IMR-90 (cell line): ENCODE measurements at regions not wholly inside any gene's neighbourhood (a gene's known extent, or its start where the extent isn't known, plus 50 kb on each side); places are given as distances from the start of the nearest gene placed in this dataset.

Experiments
- ATAC-seq: fragments of 200-7000 bp; cut with Tn5 transposase; 2 replicates; pipeline ENCODE4 v1.9.1; 2020; ENCODE audit warnings: low read depth, mild to moderate bottlenecking, moderate library complexity
- BruUV-seq: library from RNA; stranded (reverse); fragments of 400-500 nt; replicated peaks from 2 replicates; lab custom pipeline; 2021; lab: Mats Ljungman, UMichigan
- CTCF ChIA-PET: fragments of 300-600 bp; formaldehyde crosslinking; extraction: SDS; loops from one replicate; lab custom pipeline; 2021; ENCODE audit warnings: antibody characterized with exemption; lab: Yijun Ruan, JAX
- POLR2A ChIA-PET: fragments of 300-600 bp; sonication (Branson Sonifier 250); formaldehyde crosslinking; loops from one replicate; lab custom pipeline; 2022; ENCODE audit warnings: antibody characterized with exemption; ENCODE audit not compliant: unreplicated experiment; lab: Charles Lee
- DNase-seq: peaks from one replicate; pipeline ENCODE4 v3.0.0; 2013
- H2AFZ ChIP-seq: replicated peaks from 2 replicates; pipeline ENCODE3; 2013; ENCODE audit warnings: low read length, mild to moderate bottlenecking; ENCODE audit not compliant: poor library complexity
- H2AK5ac ChIP-seq: 2 replicates; pipeline ENCODE4 v1.6.1; 2013; ENCODE audit warnings: low read depth, low read length, inconsistent platforms
- H2AK9ac ChIP-seq: replicated peaks from 2 replicates; pipeline ENCODE3; 2013; ENCODE audit warnings: mild to moderate bottlenecking, low read depth, low read length, moderate library complexity; ENCODE audit not compliant: poor library complexity
- H2BK120ac ChIP-seq: 2 replicates; pipeline ENCODE4 v1.6.1; 2013; ENCODE audit warnings: low read depth, low read length, inconsistent platforms
- H2BK15ac ChIP-seq: 3 replicates; pipeline ENCODE4 v1.6.1; 2013; ENCODE audit warnings: low read depth, low read length, inconsistent platforms
- H2BK20ac ChIP-seq: 2 replicates; pipeline ENCODE4 v1.6.1; 2013; ENCODE audit warnings: low read depth, mild to moderate bottlenecking, inconsistent platforms, low read length, moderate library complexity
- H2BK5ac ChIP-seq: 2 replicates; pipeline ENCODE4 v1.6.1; 2013; ENCODE audit warnings: mild to moderate bottlenecking, low read depth, low read length, inconsistent platforms; ENCODE audit not compliant: poor library complexity, severe bottlenecking
- H3K14ac ChIP-seq: replicated peaks from 2 replicates; pipeline ENCODE4 v1.6.1; 2013; ENCODE audit warnings: low read depth, low read length, inconsistent platforms
- H3K18ac ChIP-seq: 2 replicates; pipeline ENCODE4 v1.6.1; 2013; ENCODE audit warnings: low read depth, low read length, control low read depth
- H3K23ac ChIP-seq: 2 replicates; pipeline ENCODE4 v1.6.1; 2013; ENCODE audit warnings: low read depth, low read length, inconsistent platforms
- H3K27ac ChIP-seq: 2 replicates; pipeline ENCODE4 v1.5.1; 2013; ENCODE audit warnings: mild to moderate bottlenecking, control low read depth, low read length; ENCODE audit not compliant: insufficient read depth
- H3K27me3 ChIP-seq: 2 replicates; pipeline ENCODE4 v1.6.1; 2013; ENCODE audit warnings: low read length; ENCODE audit not compliant: control insufficient read depth, insufficient read depth
- H3K36me3 ChIP-seq: 2 replicates; pipeline ENCODE4 v1.6.1; 2013; ENCODE audit warnings: low read length, mixed read lengths; ENCODE audit not compliant: control insufficient read depth, insufficient read depth
- H3K4ac ChIP-seq: 2 replicates; pipeline ENCODE4 v1.6.1; 2013; ENCODE audit warnings: low read depth, low read length, inconsistent platforms
- H3K4me1 ChIP-seq: 2 replicates; pipeline ENCODE4 v1.6.1; 2013; ENCODE audit warnings: low read length, mixed read lengths; ENCODE audit not compliant: control insufficient read depth, insufficient read depth
- H3K4me2 ChIP-seq: 2 replicates; pipeline ENCODE4 v1.6.1; 2013; ENCODE audit warnings: low read depth, mild to moderate bottlenecking, control low read depth, low read length, moderate library complexity
- H3K4me3 ChIP-seq: 2 replicates; pipeline ENCODE4 v1.5.1; 2013; ENCODE audit warnings: low read depth, mild to moderate bottlenecking, control low read depth, low read length, moderate library complexity; ENCODE audit not compliant: insufficient read depth
- H3K56ac ChIP-seq: 2 replicates; pipeline ENCODE4 v1.6.1; 2013; ENCODE audit warnings: low read length, inconsistent platforms; ENCODE audit not compliant: insufficient read depth; ENCODE audit errors: extremely low read depth
- H3K79me1 ChIP-seq, 2 experiments: 2 replicates each; pipeline ENCODE4 v1.6.1; 2013; ENCODE audit warnings: low read length in 2 of 2, inconsistent platforms in 1 of 2, low read depth in 1 of 2
- H3K9ac ChIP-seq: 2 replicates; pipeline ENCODE4 v1.6.1; 2013; ENCODE audit warnings: low read depth, low read length, control low read depth
- H3K9me1 ChIP-seq: 2 replicates; pipeline ENCODE4 v1.6.1; 2013; ENCODE audit warnings: low read length, inconsistent platforms; ENCODE audit not compliant: insufficient read depth
- H3K9me3 ChIP-seq: 2 replicates; pipeline ENCODE4 v1.6.1; 2013; ENCODE audit warnings: low read length; ENCODE audit not compliant: control insufficient read depth, insufficient read depth
- H4K20me1 ChIP-seq: 2 replicates; pipeline ENCODE4 v1.6.1; 2013; ENCODE audit warnings: low read length, inconsistent platforms; ENCODE audit not compliant: insufficient read depth
- H4K5ac ChIP-seq: 2 replicates; pipeline ENCODE4 v1.6.1; 2013; ENCODE audit warnings: mild to moderate bottlenecking, low read depth, low read length, control low read depth
- H4K8ac ChIP-seq, 2 experiments: 2 replicates each; pipeline ENCODE4 v1.6.1; 2013; ENCODE audit warnings: low read depth in 2 of 2, low read length in 2 of 2, control low read depth in 1 of 2, inconsistent platforms in 1 of 2
- H4K91ac ChIP-seq: 2 replicates; pipeline ENCODE4 v1.6.1; 2013; ENCODE audit warnings: low read depth, low read length, inconsistent platforms; ENCODE audit not compliant: insufficient read depth
- BHLHE40 ChIP-seq: fragments of 150-350 bp; IDR thresholded peaks from 2 replicates; pipeline ENCODE4 v1.6.1; 2016; ENCODE audit warnings: mild to moderate bottlenecking, low read depth, low read length
- CEBPB ChIP-seq: IDR thresholded peaks from 2 replicates; pipeline ENCODE4 v1.6.1; 2012; ENCODE audit warnings: low read depth, low read length, improper control_type of control experiment
- CHD1 ChIP-seq: IDR thresholded peaks from 2 replicates; pipeline ENCODE4 v1.6.1; 2012; ENCODE audit warnings: low read depth, low read length, improper control_type of control experiment
- FOS ChIP-seq: fragments of 150-350 bp; IDR thresholded peaks from 2 replicates; pipeline ENCODE4 v1.6.1; 2016; ENCODE audit warnings: low read depth, low read length
- MAFK ChIP-seq: IDR thresholded peaks from 2 replicates; pipeline ENCODE4 v1.6.1; 2012; ENCODE audit warnings: low read depth, low read length, improper control_type of control experiment
- MAZ ChIP-seq: IDR thresholded peaks from 2 replicates; pipeline ENCODE4 v1.6.1; 2012; ENCODE audit warnings: low read depth, mild to moderate bottlenecking, low read length, improper control_type of control experiment, moderate library complexity, borderline replicate concordance
- MXI1 ChIP-seq: IDR thresholded peaks from 2 replicates; pipeline ENCODE4 v1.6.1; 2012; ENCODE audit warnings: low read depth, mild to moderate bottlenecking, low read length, moderate library complexity, borderline replicate concordance
- NFE2L2 ChIP-seq: fragments of 150-350 bp; IDR thresholded peaks from 2 replicates; pipeline ENCODE4 v1.6.1; 2016; ENCODE audit warnings: low read depth, mild to moderate bottlenecking, low read length
- POLR2A ChIP-seq: IDR thresholded peaks from 2 replicates; pipeline ENCODE4 v1.6.1; 2012; ENCODE audit warnings: mild to moderate bottlenecking, low read depth, low read length
- RAD21 ChIP-seq: IDR thresholded peaks from 2 replicates; pipeline ENCODE4 v1.6.1; 2012; ENCODE audit warnings: low read length, improper control_type of control experiment
- RCOR1 ChIP-seq: IDR thresholded peaks from 2 replicates; pipeline ENCODE4 v1.6.1; 2012; ENCODE audit warnings: mild to moderate bottlenecking, low read length, improper control_type of control experiment; ENCODE audit not compliant: insufficient replicate concordance
- RFX5 ChIP-seq: IDR thresholded peaks from 2 replicates; pipeline ENCODE4 v1.8.0; 2012; ENCODE audit warnings: low read depth, mild to moderate bottlenecking, low read length, moderate library complexity
- SMC3 ChIP-seq: fragments of 150-350 bp; IDR thresholded peaks from 2 replicates; pipeline ENCODE4 v1.6.1; 2016; ENCODE audit warnings: low read depth, mild to moderate bottlenecking, antibody characterized with exemption, low read length, moderate library complexity
- WGBS, 2 experiments: methylation state at CpG; one replicate each; pipeline versions ENCODE4 v1.1.5 to v1.1.7; 2013; ENCODE audit warnings: missing lambda C conversion rate in 2 of 2; ENCODE audit not compliant: insufficient read length in 1 of 2; ENCODE audit errors: extremely low coverage in 2 of 2; 5-methylcytosine and 5-hydroxymethylcytosine counted together
- dilution Hi-C: fragments of 300-500 bp; cut with HindIII; formaldehyde crosslinking; loops from one replicate; pipeline ENCODE4 v1.14.3; 2018; ENCODE audit warnings: low sequenced_read_pairs; ENCODE audit not compliant: unreplicated experiment
- in situ Hi-C: fragments of 300-500 bp; cut with MboI; formaldehyde crosslinking; loops from 3 replicates; pipeline ENCODE4 v1.14.3; 2019; ENCODE audit warnings: low sequenced_read_pairs, inconsistent platforms, mixed read lengths
- intact Hi-C: fragments of 100-400 bp; cut with micrococcal nuclease; formaldehyde crosslinking; loops from 2 replicates; pipeline ENCODE4 v1.10.0; 2022
- TF ChIP-seq, protein P1 (sequence below): conservative IDR thresholded peaks from 2 replicates; pipeline ENCODE4 v1.5.1; 2012; ENCODE audit warnings: mild to moderate bottlenecking, low read depth, low read length, improper control_type of control experiment
- TF ChIP-seq, protein P2 (sequence below): fragments of 150-350 bp; IDR thresholded peaks from 2 replicates; pipeline ENCODE4 v1.6.1; 2016; ENCODE audit warnings: low read depth, mild to moderate bottlenecking, low read length, moderate library complexity, borderline replicate concordance

DNA sequence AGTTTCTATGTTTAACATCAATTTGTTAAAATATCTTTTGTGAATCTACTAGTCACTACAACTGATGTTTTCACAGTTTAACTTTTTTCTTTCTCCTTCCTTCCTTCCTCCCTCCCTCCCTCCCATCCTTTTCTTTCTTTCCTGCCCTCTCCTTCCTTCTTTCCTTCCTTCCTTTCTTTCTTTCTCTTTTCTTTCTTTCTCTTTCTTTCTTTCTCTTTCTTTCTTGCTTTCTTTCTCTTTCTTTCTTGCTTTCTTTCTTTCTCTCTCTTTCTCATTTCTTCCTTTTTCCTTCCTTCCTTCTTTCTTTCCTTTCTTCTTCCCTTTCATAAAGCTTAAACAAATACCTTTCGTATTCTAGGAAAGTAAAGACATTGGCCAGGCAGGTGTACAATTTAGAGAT, 2083.0 kb upstream of the CELF4 start:
- Histone ChIP-seq H3K79me1 (no peaks in the 10 kb centered on the region), H3K4me2 (no peak overlapping the region), H3K4me3 (no peak overlapping the region), H2AK9ac (no peak overlapping the region), H3K27ac (no peak overlapping the region), H3K36me3 (no peaks in the 10 kb centered on the region), H2BK15ac (no peak overlapping the region), H3K9me3 (no peaks in the 10 kb centered on the region), H2AK5ac (no peak overlapping the region), H4K91ac (no peak overlapping the region), H4K5ac (no peak overlapping the region), H3K14ac (no peak overlapping the region), H3K9me1 (peaks cover 4% of the 10 kb centered on the region), H3K27me3 (no peaks in the 10 kb centered on the region), H3K4ac (no peak overlapping the region), H2AFZ (no peak overlapping the region), H3K4me1 (no peaks in the 10 kb centered on the region), H3K23ac (no peak overlapping the region), H2BK5ac (no peak overlapping the region), H3K56ac (no peak overlapping the region), H4K8ac (no peak overlapping the region), H2BK120ac (no peak overlapping the region), H3K18ac (no peak overlapping the region), H4K20me1 (no peaks in the 10 kb centered on the region), H2BK20ac (no peak overlapping the region), H3K9ac (no peak overlapping the region)
- no peak for ATAC-seq
- intact Hi-C loops (no loop called here), in situ Hi-C loops (no loop called here), dilution Hi-C loops (no loop called here)
- WGBS, 2 experiments, result no CpG with 5 or more reads among the region's 1 CpG
- POLR2A ChIA-PET, result no interaction called here
- no peak for DNase-seq
- TF ChIP-seq RAD21, result no peak
- TF ChIP-seq, protein P1, sequence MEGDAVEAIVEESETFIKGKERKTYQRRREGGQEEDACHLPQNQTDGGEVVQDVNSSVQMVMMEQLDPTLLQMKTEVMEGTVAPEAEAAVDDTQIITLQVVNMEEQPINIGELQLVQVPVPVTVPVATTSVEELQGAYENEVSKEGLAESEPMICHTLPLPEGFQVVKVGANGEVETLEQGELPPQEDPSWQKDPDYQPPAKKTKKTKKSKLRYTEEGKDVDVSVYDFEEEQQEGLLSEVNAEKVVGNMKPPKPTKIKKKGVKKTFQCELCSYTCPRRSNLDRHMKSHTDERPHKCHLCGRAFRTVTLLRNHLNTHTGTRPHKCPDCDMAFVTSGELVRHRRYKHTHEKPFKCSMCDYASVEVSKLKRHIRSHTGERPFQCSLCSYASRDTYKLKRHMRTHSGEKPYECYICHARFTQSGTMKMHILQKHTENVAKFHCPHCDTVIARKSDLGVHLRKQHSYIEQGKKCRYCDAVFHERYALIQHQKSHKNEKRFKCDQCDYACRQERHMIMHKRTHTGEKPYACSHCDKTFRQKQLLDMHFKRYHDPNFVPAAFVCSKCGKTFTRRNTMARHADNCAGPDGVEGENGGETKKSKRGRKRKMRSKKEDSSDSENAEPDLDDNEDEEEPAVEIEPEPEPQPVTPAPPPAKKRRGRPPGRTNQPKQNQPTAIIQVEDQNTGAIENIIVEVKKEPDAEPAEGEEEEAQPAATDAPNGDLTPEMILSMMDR, result no peak
- no peak for TF ChIP-seq CHD1
- TF ChIP-seq, protein P2, sequence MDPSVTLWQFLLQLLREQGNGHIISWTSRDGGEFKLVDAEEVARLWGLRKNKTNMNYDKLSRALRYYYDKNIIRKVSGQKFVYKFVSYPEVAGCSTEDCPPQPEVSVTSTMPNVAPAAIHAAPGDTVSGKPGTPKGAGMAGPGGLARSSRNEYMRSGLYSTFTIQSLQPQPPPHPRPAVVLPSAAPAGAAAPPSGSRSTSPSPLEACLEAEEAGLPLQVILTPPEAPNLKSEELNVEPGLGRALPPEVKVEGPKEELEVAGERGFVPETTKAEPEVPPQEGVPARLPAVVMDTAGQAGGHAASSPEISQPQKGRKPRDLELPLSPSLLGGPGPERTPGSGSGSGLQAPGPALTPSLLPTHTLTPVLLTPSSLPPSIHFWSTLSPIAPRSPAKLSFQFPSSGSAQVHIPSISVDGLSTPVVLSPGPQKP, result no peak
- no peak for TF ChIP-seq CEBPB
- no peak for TF ChIP-seq FOS
- no peak for TF ChIP-seq RFX5
- no peak for TF ChIP-seq MXI1
- no peak for TF ChIP-seq MAZ
- no peak for TF ChIP-seq POLR2A
- no peak for TF ChIP-seq MAFK
- no peak for TF ChIP-seq NFE2L2
- no peak for TF ChIP-seq SMC3
- no peak for TF ChIP-seq BHLHE40
- TF ChIP-seq RCOR1, result no peak
- no TSS peak for BruUV-seq
- CTCF ChIA-PET, result no interaction called here
